ENCODE measurements at regions not wholly inside any gene's neighbourhood (a gene's known extent, or its start where the extent isn't known, plus 50 kb on each side); places are given as distances from the start of the nearest gene placed in this dataset.

DNA sequence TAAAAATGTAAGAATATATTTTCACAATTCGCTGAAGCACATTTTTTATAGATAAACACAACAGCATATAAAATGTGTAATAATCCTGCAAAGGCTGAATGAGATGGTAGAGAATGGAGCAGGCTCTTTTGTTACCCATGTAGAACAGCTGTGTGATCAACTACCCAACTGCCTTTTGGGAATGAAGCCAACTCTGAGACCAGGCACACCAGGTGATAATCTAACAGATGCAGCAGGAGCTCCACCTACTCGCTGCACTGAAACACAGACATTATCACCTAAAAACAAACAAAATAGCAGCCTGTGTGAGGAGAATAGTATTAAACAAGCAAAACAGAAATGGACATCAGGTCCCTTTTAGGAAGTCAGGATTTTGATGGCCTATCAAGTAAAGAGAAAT is 183.3 kb downstream of the CCDC59 start:
- Histone ChIP-seq H3K36me3 (ENCODE audit: control insufficient read depth, insufficient read depth, low read length) (no peaks in the 10 kb centered on the region), H3K9me3 (replicated peaks; ENCODE audit: control insufficient read depth, low read depth, low read length) (no peaks in the 10 kb centered on the region), H3K4me3 (ENCODE audit: low read length) (no peak overlapping the region), H3K27me3 (ENCODE audit: control insufficient read depth, insufficient read depth, low read length) (no peaks in the 10 kb centered on the region), H3K27ac (ENCODE audit: low read length) (no peak overlapping the region), H3K4me1 (ENCODE audit: control insufficient read depth, insufficient read depth, low read length) (no peaks in the 10 kb centered on the region)
- WGBS (ENCODE audit: insufficient coverage), result no CpG with 5 or more reads among the region's 2 CpGs
- DNase-seq, result peak; percentile 42

DNA sequence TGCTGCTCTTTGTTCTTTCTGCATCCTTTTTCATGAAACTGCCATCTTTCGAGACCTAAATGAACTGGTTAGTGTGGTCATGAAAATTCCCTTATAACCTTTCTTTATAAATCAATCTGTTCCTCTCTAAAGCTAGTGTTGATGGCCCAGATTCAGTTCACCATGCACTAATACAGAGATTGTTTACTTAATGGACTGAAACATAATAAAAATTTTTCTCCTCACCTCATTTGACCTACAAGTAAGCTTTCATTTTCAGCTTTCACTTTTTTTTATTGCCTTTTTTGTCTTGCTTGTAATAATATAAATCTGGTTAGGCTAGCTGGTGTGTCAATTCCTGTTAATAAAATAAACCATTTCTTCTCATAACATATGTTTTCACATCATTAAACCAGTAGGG is 183.8 kb downstream of the CCDC59 start:
- no CpG with 5 or more reads among the region's 1 CpG for WGBS (ENCODE audit: insufficient coverage)

DNA sequence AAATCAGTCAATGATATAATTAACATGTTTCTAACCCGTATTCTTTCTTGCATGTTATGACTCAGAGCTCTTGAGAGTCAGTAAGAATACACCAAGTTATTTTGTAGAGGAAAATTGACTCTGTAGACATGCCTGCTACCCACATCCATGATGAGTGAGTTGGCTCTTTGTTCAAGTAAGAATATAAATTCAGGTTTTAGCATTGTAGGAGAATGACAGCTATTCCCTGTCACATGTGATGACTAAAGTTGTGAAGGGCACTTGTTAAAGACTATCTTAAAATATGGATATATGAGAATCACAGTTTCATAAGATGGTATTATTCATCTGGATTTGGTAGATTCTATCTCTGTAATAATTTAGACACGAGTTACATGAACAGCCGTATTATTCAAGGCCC is 209.1 kb downstream of the CCDC59 start:
- H3K4me3 ChIP-seq (ENCODE audit: low read length), result no peak overlapping the region
- H3K27me3 ChIP-seq (ENCODE audit: control insufficient read depth, insufficient read depth, low read length), result no peaks in the 10 kb centered on the region
- H3K9me3 ChIP-seq (replicated peaks; ENCODE audit: control insufficient read depth, low read depth, low read length), result no peaks in the 10 kb centered on the region
- no CpG with 5 or more reads among the region's 3 CpGs for WGBS (ENCODE audit: insufficient coverage)
- no peak overlapping the region for H3K27ac ChIP-seq (ENCODE audit: low read length)
- no peaks in the 10 kb centered on the region for H3K36me3 ChIP-seq (ENCODE audit: control insufficient read depth, insufficient read depth, low read length)
- no peaks in the 10 kb centered on the region for H3K4me1 ChIP-seq (ENCODE audit: control insufficient read depth, insufficient read depth, low read length)
- no peak for DNase-seq

More for the DNA sequence above, 183.8 kb downstream of the CCDC59 start:
- Histone ChIP-seq H3K36me3 (ENCODE audit: control insufficient read depth, insufficient read depth, low read length) (no peaks in the 10 kb centered on the region), H3K27ac (ENCODE audit: low read length) (no peak overlapping the region), H3K4me1 (ENCODE audit: control insufficient read depth, insufficient read depth, low read length) (no peaks in the 10 kb centered on the region), H3K9me3 (replicated peaks; ENCODE audit: control insufficient read depth, low read depth, low read length) (no peaks in the 10 kb centered on the region), H3K4me3 (ENCODE audit: low read length) (no peak overlapping the region), H3K27me3 (ENCODE audit: control insufficient read depth, insufficient read depth, low read length) (no peaks in the 10 kb centered on the region)
- DNase-seq, result no peak

DNA sequence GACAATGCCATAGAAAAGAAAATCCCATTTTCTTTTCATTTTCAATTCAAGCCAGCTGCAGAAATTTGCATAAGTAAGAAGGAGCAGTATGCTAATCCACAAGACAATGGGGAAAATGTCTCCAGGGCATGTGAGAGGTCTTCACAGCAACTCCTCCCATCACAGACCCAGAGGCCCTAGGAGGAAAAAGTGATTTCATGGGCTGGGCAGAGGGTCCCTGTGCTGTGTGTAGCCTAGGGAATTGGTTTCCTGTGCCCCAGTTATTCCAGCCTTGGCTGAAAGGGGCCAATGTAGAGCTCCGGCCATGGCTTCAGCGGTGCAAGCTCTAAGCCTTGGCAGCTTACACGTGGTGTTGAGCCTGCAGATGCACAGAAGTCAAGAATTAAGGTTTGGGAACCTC is 211.4 kb downstream of the CCDC59 start:
- no peak overlapping the region for H3K4me3 ChIP-seq (ENCODE audit: low read length)
- no peaks in the 10 kb centered on the region for H3K27me3 ChIP-seq (ENCODE audit: control insufficient read depth, insufficient read depth, low read length)
- WGBS (ENCODE audit: insufficient coverage), result 78% methylated on average over 3 of the region's 3 CpGs
- no peaks in the 10 kb centered on the region for H3K9me3 ChIP-seq (replicated peaks; ENCODE audit: control insufficient read depth, low read depth, low read length)
- no peaks in the 10 kb centered on the region for H3K36me3 ChIP-seq (ENCODE audit: control insufficient read depth, insufficient read depth, low read length)
- H3K4me1 ChIP-seq (ENCODE audit: control insufficient read depth, insufficient read depth, low read length), result no peaks in the 10 kb centered on the region
- H3K27ac ChIP-seq (ENCODE audit: low read length), result no peak overlapping the region
- no peak for DNase-seq

DNA sequence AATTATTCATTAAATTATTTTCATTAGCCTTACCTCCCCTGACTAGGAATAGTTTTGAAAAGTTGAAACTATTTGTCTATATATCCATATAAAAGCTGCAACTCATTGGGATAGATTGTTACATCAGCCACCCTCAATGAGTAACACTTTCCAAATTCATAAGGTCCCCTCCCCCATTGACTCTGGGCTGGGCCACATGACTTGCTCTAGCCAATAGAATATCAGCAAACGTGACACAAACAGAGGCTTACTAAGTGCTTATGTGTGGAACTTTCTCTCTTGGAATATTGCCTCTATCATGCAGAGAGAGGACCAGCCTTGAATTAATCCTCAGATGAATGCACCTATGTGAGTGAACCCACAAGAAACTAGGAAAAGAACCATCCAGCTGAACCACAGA is 213.7 kb downstream of the CCDC59 start:
- no CpG with 5 or more reads among the region's 1 CpG for WGBS (ENCODE audit: insufficient coverage)
- DNase-seq, result no peak
- Histone ChIP-seq H3K4me3 (ENCODE audit: low read length) (no peak overlapping the region), H3K36me3 (ENCODE audit: control insufficient read depth, insufficient read depth, low read length) (no peaks in the 10 kb centered on the region), H3K9me3 (replicated peaks; ENCODE audit: control insufficient read depth, low read depth, low read length) (no peaks in the 10 kb centered on the region), H3K27me3 (ENCODE audit: control insufficient read depth, insufficient read depth, low read length) (no peaks in the 10 kb centered on the region), H3K27ac (ENCODE audit: low read length) (no peak overlapping the region), H3K4me1 (ENCODE audit: control insufficient read depth, insufficient read depth, low read length) (no peaks in the 10 kb centered on the region)

DNA sequence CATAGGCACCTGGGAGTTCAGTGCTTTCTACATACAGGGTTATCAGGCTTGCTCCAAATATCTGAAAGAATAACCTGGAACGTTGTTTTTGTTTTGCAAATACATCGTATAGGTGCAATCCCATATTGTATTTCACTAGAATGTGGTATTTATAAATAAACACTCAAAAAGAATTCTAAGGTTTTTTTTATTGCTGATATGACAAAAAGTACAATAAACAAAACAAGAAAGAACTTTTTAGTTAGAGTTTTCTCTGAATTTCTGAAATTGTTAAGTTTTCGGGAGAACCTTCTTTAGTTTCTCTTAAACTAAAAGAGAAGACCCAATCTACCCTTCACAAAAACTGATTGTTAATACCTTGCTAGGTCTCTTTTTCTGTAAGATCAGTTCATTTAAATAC is 225.8 kb downstream of the CCDC59 start:
- no peaks in the 10 kb centered on the region for H3K4me1 ChIP-seq (ENCODE audit: control insufficient read depth, insufficient read depth, low read length)
- H3K27ac ChIP-seq (ENCODE audit: low read length), result no peak overlapping the region
- no peaks in the 10 kb centered on the region for H3K27me3 ChIP-seq (ENCODE audit: control insufficient read depth, insufficient read depth, low read length)
- no CpG with 5 or more reads among the region's 3 CpGs for WGBS (ENCODE audit: insufficient coverage)
- no peak overlapping the region for H3K4me3 ChIP-seq (ENCODE audit: low read length)
- no peaks in the 10 kb centered on the region for H3K36me3 ChIP-seq (ENCODE audit: control insufficient read depth, insufficient read depth, low read length)
- DNase-seq, result no peak
- H3K9me3 ChIP-seq (replicated peaks; ENCODE audit: control insufficient read depth, low read depth, low read length), result no peaks in the 10 kb centered on the region

DNA sequence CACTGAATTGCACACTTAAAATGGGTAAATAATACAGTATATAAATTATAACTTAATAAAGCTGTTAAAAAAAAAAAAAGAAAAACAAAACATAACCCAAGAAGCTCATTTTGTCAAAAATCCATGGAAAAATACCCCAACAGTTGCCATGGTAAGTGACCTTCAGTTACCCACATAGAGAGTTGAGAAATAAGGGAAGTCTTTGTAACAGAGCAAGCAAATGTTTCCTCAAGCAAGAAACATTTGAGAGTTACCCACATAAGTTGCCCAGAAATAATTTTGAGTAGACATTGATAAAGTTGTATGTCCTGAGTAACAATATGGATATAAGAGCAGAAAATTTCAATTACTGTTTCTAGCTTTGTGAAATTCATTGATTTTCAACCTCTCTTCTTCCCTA is 227.4 kb downstream of the CCDC59 start:
- Histone ChIP-seq H3K4me1 (ENCODE audit: control insufficient read depth, insufficient read depth, low read length) (no peaks in the 10 kb centered on the region), H3K27me3 (ENCODE audit: control insufficient read depth, insufficient read depth, low read length) (no peaks in the 10 kb centered on the region), H3K27ac (ENCODE audit: low read length) (no peak overlapping the region), H3K9me3 (replicated peaks; ENCODE audit: control insufficient read depth, low read depth, low read length) (no peaks in the 10 kb centered on the region), H3K36me3 (ENCODE audit: control insufficient read depth, insufficient read depth, low read length) (no peaks in the 10 kb centered on the region), H3K4me3 (ENCODE audit: low read length) (no peak overlapping the region)
- peak; percentile 4 for DNase-seq

DNA sequence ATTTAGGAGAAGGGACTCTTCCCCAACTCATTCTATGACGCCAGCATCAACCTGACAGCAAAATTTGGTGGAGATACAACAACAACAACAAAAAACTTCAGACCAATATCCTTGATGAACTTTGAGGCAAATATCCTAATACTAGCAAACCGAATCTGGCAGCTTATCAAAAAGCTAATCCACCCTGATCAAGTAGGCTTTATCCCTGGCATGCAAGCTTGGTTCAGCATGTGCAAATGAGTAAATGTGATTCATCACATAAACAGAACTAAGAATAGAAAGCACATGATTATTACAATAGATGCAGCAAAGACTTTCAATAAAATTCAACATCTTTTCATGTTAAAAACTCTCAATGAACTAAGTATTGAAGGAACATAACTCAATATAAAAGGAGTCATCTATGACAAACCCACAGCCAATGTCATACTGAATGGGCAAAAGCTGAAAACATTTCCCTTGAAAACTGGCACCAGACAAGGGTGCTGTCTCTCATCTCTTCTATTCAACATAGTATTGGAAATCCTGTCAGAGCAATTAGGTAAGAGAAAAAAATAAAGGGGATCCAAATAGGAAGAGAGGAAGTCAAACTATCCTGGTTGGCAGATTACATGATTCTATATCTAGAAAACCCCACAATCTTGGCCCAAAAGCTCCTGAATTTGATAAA is 233.3 kb downstream of the CCDC59 start:
- H3K4me1 ChIP-seq (ENCODE audit: control insufficient read depth, insufficient read depth, low read length), result no peaks in the 10 kb centered on the region
- no peaks in the 10 kb centered on the region for H3K27me3 ChIP-seq (ENCODE audit: control insufficient read depth, insufficient read depth, low read length)
- no peak overlapping the region for H3K4me3 ChIP-seq (ENCODE audit: low read length)
- H3K9me3 ChIP-seq (replicated peaks; ENCODE audit: control insufficient read depth, low read depth, low read length), result peaks cover 2% of the 10 kb centered on the region
- no peak overlapping the region for H3K27ac ChIP-seq (ENCODE audit: low read length)
- DNase-seq, result peak; percentile 21
- no peaks in the 10 kb centered on the region for H3K36me3 ChIP-seq (ENCODE audit: control insufficient read depth, insufficient read depth, low read length)
- no CpG with 5 or more reads among the region's 2 CpGs for WGBS (ENCODE audit: insufficient coverage)

DNA sequence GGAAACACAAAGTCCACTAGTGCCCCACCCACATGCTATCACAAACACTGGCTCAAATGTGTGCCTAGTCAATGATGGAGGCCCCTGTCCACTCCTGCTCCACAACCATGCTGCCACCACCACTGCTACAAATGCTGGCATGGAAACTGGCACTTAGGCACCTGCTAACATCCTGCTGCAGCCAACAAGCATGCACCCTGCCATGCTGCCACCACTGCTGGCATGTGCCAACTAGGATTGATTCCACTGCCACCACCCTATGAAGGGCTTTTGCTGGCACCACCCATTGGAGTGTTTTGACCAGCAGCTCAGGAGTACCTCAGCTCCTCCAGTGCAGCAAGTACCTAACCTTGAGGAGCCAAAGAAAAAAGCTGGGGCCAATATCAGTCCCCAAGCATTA is 236.6 kb downstream of the CCDC59 start:
- H3K27ac ChIP-seq (ENCODE audit: low read length), result no peak overlapping the region
- H3K36me3 ChIP-seq (ENCODE audit: control insufficient read depth, insufficient read depth, low read length), result no peaks in the 10 kb centered on the region
- no peak overlapping the region for H3K4me3 ChIP-seq (ENCODE audit: low read length)
- no peaks in the 10 kb centered on the region for H3K4me1 ChIP-seq (ENCODE audit: control insufficient read depth, insufficient read depth, low read length)
- DNase-seq, result no peak
- peaks cover 2% of the 10 kb centered on the region for H3K9me3 ChIP-seq (replicated peaks; ENCODE audit: control insufficient read depth, low read depth, low read length)
- H3K27me3 ChIP-seq (ENCODE audit: control insufficient read depth, insufficient read depth, low read length), result no peaks in the 10 kb centered on the region

DNA sequence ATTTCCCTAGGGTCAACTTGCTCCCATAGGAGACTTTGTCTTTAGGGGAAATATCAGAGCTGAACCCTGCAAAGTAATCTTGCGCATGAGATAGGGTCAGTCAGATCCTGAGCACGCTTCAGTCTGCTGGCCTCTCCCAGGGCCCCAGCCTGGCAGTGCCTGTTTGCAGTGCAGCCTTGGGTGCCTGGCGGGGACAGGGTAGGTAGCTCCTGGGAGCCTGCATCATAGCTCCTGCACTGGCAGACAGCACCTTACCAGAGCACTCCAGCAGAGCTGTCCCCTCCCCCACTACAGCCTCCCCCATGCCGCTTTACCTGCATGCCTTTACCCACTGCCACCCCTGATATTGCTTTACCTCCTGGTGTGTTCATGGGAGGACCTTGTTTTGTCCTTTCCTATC is 237.3 kb downstream of the CCDC59 start:
- no peaks in the 10 kb centered on the region for H3K27me3 ChIP-seq (ENCODE audit: control insufficient read depth, insufficient read depth, low read length)
- no peak overlapping the region for H3K4me3 ChIP-seq (ENCODE audit: low read length)
- no peaks in the 10 kb centered on the region for H3K36me3 ChIP-seq (ENCODE audit: control insufficient read depth, insufficient read depth, low read length)
- peaks cover 2% of the 10 kb centered on the region for H3K9me3 ChIP-seq (replicated peaks; ENCODE audit: control insufficient read depth, low read depth, low read length)
- DNase-seq, result no peak
- no peaks in the 10 kb centered on the region for H3K4me1 ChIP-seq (ENCODE audit: control insufficient read depth, insufficient read depth, low read length)
- 89% methylated on average over 4 of the region's 4 CpGs for WGBS (ENCODE audit: insufficient coverage)
- no peak overlapping the region for H3K27ac ChIP-seq (ENCODE audit: low read length)

DNA sequence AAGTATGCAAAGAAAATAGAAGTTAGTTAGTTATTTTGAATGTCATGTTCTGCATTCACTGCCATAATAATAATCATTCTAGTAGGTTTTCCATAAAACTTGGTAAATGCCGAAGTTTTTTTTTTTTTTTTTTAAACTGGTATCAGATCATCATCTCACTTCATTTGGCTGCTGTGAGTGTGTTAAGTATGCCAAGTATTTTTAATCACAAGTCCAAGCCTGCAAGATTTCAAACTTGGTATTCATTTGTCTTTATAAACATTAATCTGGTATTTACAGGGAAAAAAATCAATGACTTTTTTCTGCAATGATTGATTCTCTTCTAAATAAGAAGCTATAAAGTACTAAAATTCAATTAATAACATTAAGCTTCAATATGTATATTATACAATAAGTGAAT is 248.9 kb downstream of the CCDC59 start:
- no peaks in the 10 kb centered on the region for H3K27me3 ChIP-seq (ENCODE audit: control insufficient read depth, insufficient read depth, low read length)
- no peak overlapping the region for H3K4me3 ChIP-seq (ENCODE audit: low read length)
- DNase-seq, result no peak
- H3K4me1 ChIP-seq (ENCODE audit: control insufficient read depth, insufficient read depth, low read length), result no peaks in the 10 kb centered on the region
- no peaks in the 10 kb centered on the region for H3K36me3 ChIP-seq (ENCODE audit: control insufficient read depth, insufficient read depth, low read length)
- no CpG with 5 or more reads among the region's 1 CpG for WGBS (ENCODE audit: insufficient coverage)
- H3K9me3 ChIP-seq (replicated peaks; ENCODE audit: control insufficient read depth, low read depth, low read length), result no peaks in the 10 kb centered on the region
- no peak overlapping the region for H3K27ac ChIP-seq (ENCODE audit: low read length)
